ENCODE measurements at regions not wholly inside any gene's neighbourhood (a gene's known extent, or its start where the extent isn't known, plus 50 kb on each side); places are given as distances from the start of the nearest gene placed in this dataset.

GRCh38 chr10:124164264-124164663 is 70.9 kb upstream of the CHST15 start:
- BruUV-seq (replicated peaks): no TSS peak
- intact Hi-C loops (cut with micrococcal nuclease): no loop called here
- Mint-ChIP-seq H3K27me3 (ENCODE audit: insufficient read depth, unreplicated experiment) (no peaks in the 10 kb centered on the region), H3K4me3 (ENCODE audit: unreplicated experiment) (no peak overlapping the region), H3K4me1 (ENCODE audit: insufficient read depth, unreplicated experiment) (peaks cover 9% of the 10 kb centered on the region), H3K27ac (ENCODE audit: low read depth, unreplicated experiment) (no peak overlapping the region), H3K9me3 (ENCODE audit: unreplicated experiment) (no peaks in the 10 kb centered on the region), H3K36me3 (ENCODE audit: insufficient read depth, unreplicated experiment) (no peaks in the 10 kb centered on the region)
- DNase-seq (ENCODE audit: unreplicated experiment): no peak
- no peak for TF ChIP-seq CTCF (IDR thresholded peaks at IDR 0.05; ENCODE audit: unreplicated experiment)
- POLR2A ChIA-PET: no interaction called here
- CTCF ChIA-PET: interaction anchor here (0.6 to 0.8 kb wide), 3 partner anchors 8 to 424 kb away, joined by 3 read pairs; no protein-coding TSS in a partner anchor

GRCh38 chr10:124162774-124163354 is 69.5 kb upstream of the CHST15 start:
- H3K9me3 Mint-ChIP-seq (ENCODE audit: unreplicated experiment): no peaks in the 10 kb centered on the region
- no peaks in the 10 kb centered on the region for H3K27me3 Mint-ChIP-seq (ENCODE audit: insufficient read depth, unreplicated experiment)
- no peak for DNase-seq (ENCODE audit: unreplicated experiment)
- no peak overlapping the region for H3K27ac Mint-ChIP-seq (ENCODE audit: low read depth, unreplicated experiment)
- H3K36me3 Mint-ChIP-seq (ENCODE audit: insufficient read depth, unreplicated experiment): no peaks in the 10 kb centered on the region
- BruUV-seq (replicated peaks): no TSS peak
- H3K4me3 Mint-ChIP-seq (ENCODE audit: unreplicated experiment): no peak overlapping the region
- H3K4me1 Mint-ChIP-seq (ENCODE audit: insufficient read depth, unreplicated experiment): peaks cover 9% of the 10 kb centered on the region
- TF ChIP-seq CTCF (IDR thresholded peaks at IDR 0.05; ENCODE audit: unreplicated experiment): no peak
- CTCF ChIA-PET: no interaction called here
- POLR2A ChIA-PET: no interaction called here
- intact Hi-C loops (cut with micrococcal nuclease): no loop called here

GRCh38 chr10:124162136-124162535 is 68.7 kb upstream of the CHST15 start:
- Mint-ChIP-seq H3K27ac (ENCODE audit: low read depth, unreplicated experiment) (no peak overlapping the region), H3K4me1 (ENCODE audit: insufficient read depth, unreplicated experiment) (peaks cover 9% of the 10 kb centered on the region), H3K36me3 (ENCODE audit: insufficient read depth, unreplicated experiment) (no peaks in the 10 kb centered on the region), H3K4me3 (ENCODE audit: unreplicated experiment) (no peak overlapping the region), H3K9me3 (ENCODE audit: unreplicated experiment) (no peaks in the 10 kb centered on the region), H3K27me3 (ENCODE audit: insufficient read depth, unreplicated experiment) (no peaks in the 10 kb centered on the region)
- TF ChIP-seq CTCF (IDR thresholded peaks at IDR 0.05; ENCODE audit: unreplicated experiment): no peak
- ChIA-PET POLR2A (no interaction called here), CTCF (no interaction called here)
- DNase-seq (ENCODE audit: unreplicated experiment): no peak
- no TSS peak for BruUV-seq (replicated peaks)
- intact Hi-C loops (cut with micrococcal nuclease): no loop called here

- no peak overlapping the region for H3K27ac Mint-ChIP-seq (ENCODE audit: low read depth, unreplicated experiment)
- no peak for DNase-seq (ENCODE audit: unreplicated experiment)
- H3K4me1 Mint-ChIP-seq (ENCODE audit: insufficient read depth, unreplicated experiment): peaks cover 9% of the 10 kb centered on the region
- no peaks in the 10 kb centered on the region for H3K27me3 Mint-ChIP-seq (ENCODE audit: insufficient read depth, unreplicated experiment)
- no peaks in the 10 kb centered on the region for H3K36me3 Mint-ChIP-seq (ENCODE audit: insufficient read depth, unreplicated experiment)
- no peak for TF ChIP-seq CTCF (IDR thresholded peaks at IDR 0.05; ENCODE audit: unreplicated experiment)
- ChIA-PET CTCF (no interaction called here), POLR2A (no interaction called here)
- intact Hi-C loops (cut with micrococcal nuclease): no loop called here
- no peaks in the 10 kb centered on the region for H3K9me3 Mint-ChIP-seq (ENCODE audit: unreplicated experiment)
- no peak overlapping the region for H3K4me3 Mint-ChIP-seq (ENCODE audit: unreplicated experiment)
- no TSS peak for BruUV-seq (replicated peaks)
Observed at GRCh38 chr10:124161601-124162000, 68.2 kb upstream of the CHST15 start.

All from MCF 10A (cell line).